CD14-positive monocyte (primary cell): ENCODE measurements at regions not wholly inside any gene's neighbourhood (a gene's known extent, or its start where the extent isn't known, plus 50 kb on each side); places are given as distances from the start of the nearest gene placed in this dataset.

Experiments used
- DNase-seq, 3 donors: peaks; one replicate each; pipeline ENCODE4 v3.0.0-alpha.2; 2011 to 2022
- H2AFZ ChIP-seq: 2 replicates; pipeline ENCODE4 v1.6.0; 2012; ENCODE audit warnings: mild to moderate bottlenecking, low read depth, low read length, inconsistent platforms; ENCODE audit not compliant: insufficient read depth, poor library complexity, severe bottlenecking
- H3K27ac ChIP-seq, 2 donors: 1 replicate in 1 of 2; 2 replicates in 1 of 2; pipeline ENCODE4 v1.5.1; 2012 to 2013; ENCODE audit warnings: low read length in 2 of 2, control low read depth in 1 of 2, inconsistent platforms in 1 of 2, low read depth in 1 of 2, mild to moderate bottlenecking in 1 of 2
- H3K27me3 ChIP-seq, 2 donors: one replicate each; pipeline versions ENCODE4 v1.6.0 to v1.6.1; 2011 to 2013; ENCODE audit warnings: low read length in 2 of 2; ENCODE audit not compliant: control insufficient read depth in 2 of 2, insufficient read depth in 2 of 2
- H3K36me3 ChIP-seq, 2 donors: replicated peaks in 1 of 2; 1 replicate in 1 of 2; 2 replicates in 1 of 2; pipeline versions ENCODE4 v1.5.1 to v1.6.1; 2012 to 2013; ENCODE audit warnings: low read length in 2 of 2, control low read depth in 1 of 2, inconsistent platforms in 1 of 2, mild to moderate bottlenecking in 1 of 2; ENCODE audit not compliant: insufficient read depth in 2 of 2, control insufficient read depth in 1 of 2
- H3K4me1 ChIP-seq, 2 donors: 1 replicate in 1 of 2; 2 replicates in 1 of 2; pipeline versions ENCODE4 v1.5.1 to v1.6.1; 2012 to 2013; ENCODE audit warnings: low read length in 2 of 2, control low read depth in 1 of 2, inconsistent platforms in 1 of 2, mild to moderate bottlenecking in 1 of 2, moderate library complexity in 1 of 2; ENCODE audit not compliant: insufficient read depth in 2 of 2, control insufficient read depth in 1 of 2
- H3K4me2 ChIP-seq: replicated peaks from 2 replicates; pipeline ENCODE3; 2012; ENCODE audit warnings: low read length, moderate library complexity, mild to moderate bottlenecking; ENCODE audit not compliant: poor library complexity, severe bottlenecking; ENCODE audit errors: extremely low read depth
- H3K4me3 ChIP-seq, 3 experiments: fragments of 200-600 bp in 1 of 3; sonication (generic) in 1 of 3; replicated peaks in 1 of 3; 1 replicate in 2 of 3; 2 replicates in 1 of 3; pipeline ENCODE4 v1.5.1; 2011 to 2013; ENCODE audit warnings: low read length in 3 of 3, mild to moderate bottlenecking in 3 of 3, control low read depth in 2 of 3, low read depth in 2 of 3, inconsistent platforms in 1 of 3, moderate library complexity in 1 of 3
- H3K79me2 ChIP-seq: 2 replicates; pipeline ENCODE4 v1.6.0; 2012; ENCODE audit warnings: mild to moderate bottlenecking, control low read depth, inconsistent platforms, low read length, moderate library complexity; ENCODE audit not compliant: insufficient read depth
- H3K9ac ChIP-seq: 2 replicates; pipeline ENCODE4 v1.6.0; 2017; ENCODE audit warnings: low read length, mild to moderate bottlenecking; ENCODE audit not compliant: insufficient read depth, poor library complexity, severe bottlenecking
- H3K9me3 ChIP-seq, 2 donors: replicated peaks in 1 of 2; 1 replicate in 1 of 2; 2 replicates in 1 of 2; pipeline versions ENCODE4 v1.5.1 to v1.6.1; 2012 to 2013; ENCODE audit warnings: low read length in 2 of 2, control low read depth in 1 of 2; ENCODE audit not compliant: control insufficient read depth in 1 of 2, insufficient read depth in 1 of 2
- H4K20me1 ChIP-seq: 2 replicates; pipeline ENCODE4 v1.6.0; 2012; ENCODE audit warnings: mild to moderate bottlenecking, low read length, control low read depth, moderate library complexity; ENCODE audit not compliant: insufficient read depth
- H3K27ac Mint-ChIP-seq, 7 donors: one replicate each; pipeline ENCODE4 v1.8.0; 2020; ENCODE audit warnings: mild to moderate bottlenecking in 7 of 7, mixed read lengths in 7 of 7, moderate library complexity in 6 of 7, inconsistent platforms in 2 of 7
- H3K27me3 Mint-ChIP-seq, 3 donors: one replicate each; pipeline ENCODE4 v1.8.0; 2021 to 2022; ENCODE audit warnings: low read depth in 3 of 3, mild to moderate bottlenecking in 3 of 3, mixed read lengths in 3 of 3, moderate library complexity in 3 of 3, inconsistent platforms in 1 of 3
- H3K36me3 Mint-ChIP-seq, 2 donors: one replicate each; pipeline ENCODE4 v1.8.0; 2020; ENCODE audit warnings: mixed read lengths in 2 of 2, inconsistent platforms in 1 of 2, mild to moderate bottlenecking in 1 of 2
- H3K4me1 Mint-ChIP-seq: one replicate; pipeline ENCODE4 v1.8.0; 2020; ENCODE audit warnings: mild to moderate bottlenecking, mixed read lengths
- H3K4me3 Mint-ChIP-seq, 2 donors: one replicate each; pipeline ENCODE4 v1.8.0; 2020; ENCODE audit warnings: mild to moderate bottlenecking in 2 of 2, mixed read lengths in 2 of 2, moderate library complexity in 1 of 2
- H3K9me3 Mint-ChIP-seq, 7 donors: one replicate each; pipeline ENCODE4 v1.8.0; 2020 to 2022; ENCODE audit warnings: mixed read lengths in 7 of 7, mild to moderate bottlenecking in 6 of 7, moderate library complexity in 6 of 7, inconsistent platforms in 2 of 7
- CTCF ChIP-seq: fragments of 200-600 bp; IDR thresholded peaks from one replicate; pipeline ENCODE4 v1.8.0; 2022; ENCODE audit warnings: antibody characterized with exemption, mild to moderate bottlenecking
- WGBS: methylation state at CpG from one replicate; pipeline ENCODE4 v1.1.5; 2013; ENCODE audit warnings: missing lambda C conversion rate; ENCODE audit not compliant: insufficient coverage; 5-methylcytosine and 5-hydroxymethylcytosine counted together
- intact Hi-C, 2 donors: fragments of 100-400 bp; cut with micrococcal nuclease; formaldehyde crosslinking; loops; one replicate each; pipeline versions ENCODE4 v1.15.0 to v1.15.1; 2023

DNA sequence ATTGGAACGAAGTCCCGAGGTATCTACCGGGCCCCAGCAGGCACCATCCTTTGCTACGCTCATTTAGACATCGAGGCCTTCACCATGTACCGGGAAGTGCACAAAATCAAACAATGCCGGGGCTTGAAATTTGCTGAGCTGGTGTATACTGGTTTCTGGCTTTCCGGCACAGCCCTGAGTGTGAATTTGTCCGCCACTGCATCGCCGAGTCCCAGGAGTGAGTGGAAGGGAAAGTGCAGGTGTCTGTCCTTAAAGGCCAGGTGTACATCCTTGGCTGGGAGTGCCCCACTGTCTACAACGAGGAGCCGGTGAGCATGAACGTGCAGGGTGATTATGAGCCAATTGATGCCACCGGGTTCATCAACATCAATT lies 158.8 kb upstream of the GUCY1A2 start:
- Histone ChIP-seq H2AFZ (no peak overlapping the region), H3K27me3 (no peaks in the 10 kb centered on the region), H3K27ac (no peak overlapping the region), H3K9ac (no peak overlapping the region), H4K20me1 (no peaks in the 10 kb centered on the region), H3K4me1 (no peaks in the 10 kb centered on the region), H3K36me3 (no peaks in the 10 kb centered on the region), H3K79me2 (no peaks in the 10 kb centered on the region), H3K9me3 (peaks cover 20 to 23% of the 10 kb centered on the region in 2 donors), H3K4me3 (no peak overlapping the region), H3K4me2 (no peak overlapping the region)
- no peak overlapping the region for H3K4me3 Mint-ChIP-seq
- H3K4me1 Mint-ChIP-seq: no peaks in the 10 kb centered on the region
- intact Hi-C loops: no loop called here
- WGBS: 93% methylated on average over 9 of the region's 15 CpGs
- no peak overlapping the region for H3K27ac Mint-ChIP-seq
- no peak for TF ChIP-seq CTCF
- H3K9me3 Mint-ChIP-seq: peaks cover 9 to 21% (median 13%) of the 10 kb centered on the region in 7 donors
- no peak for DNase-seq
- H3K36me3 Mint-ChIP-seq: no peaks in the 10 kb centered on the region
- H3K27me3 Mint-ChIP-seq: no peaks in the 10 kb centered on the region

DNA sequence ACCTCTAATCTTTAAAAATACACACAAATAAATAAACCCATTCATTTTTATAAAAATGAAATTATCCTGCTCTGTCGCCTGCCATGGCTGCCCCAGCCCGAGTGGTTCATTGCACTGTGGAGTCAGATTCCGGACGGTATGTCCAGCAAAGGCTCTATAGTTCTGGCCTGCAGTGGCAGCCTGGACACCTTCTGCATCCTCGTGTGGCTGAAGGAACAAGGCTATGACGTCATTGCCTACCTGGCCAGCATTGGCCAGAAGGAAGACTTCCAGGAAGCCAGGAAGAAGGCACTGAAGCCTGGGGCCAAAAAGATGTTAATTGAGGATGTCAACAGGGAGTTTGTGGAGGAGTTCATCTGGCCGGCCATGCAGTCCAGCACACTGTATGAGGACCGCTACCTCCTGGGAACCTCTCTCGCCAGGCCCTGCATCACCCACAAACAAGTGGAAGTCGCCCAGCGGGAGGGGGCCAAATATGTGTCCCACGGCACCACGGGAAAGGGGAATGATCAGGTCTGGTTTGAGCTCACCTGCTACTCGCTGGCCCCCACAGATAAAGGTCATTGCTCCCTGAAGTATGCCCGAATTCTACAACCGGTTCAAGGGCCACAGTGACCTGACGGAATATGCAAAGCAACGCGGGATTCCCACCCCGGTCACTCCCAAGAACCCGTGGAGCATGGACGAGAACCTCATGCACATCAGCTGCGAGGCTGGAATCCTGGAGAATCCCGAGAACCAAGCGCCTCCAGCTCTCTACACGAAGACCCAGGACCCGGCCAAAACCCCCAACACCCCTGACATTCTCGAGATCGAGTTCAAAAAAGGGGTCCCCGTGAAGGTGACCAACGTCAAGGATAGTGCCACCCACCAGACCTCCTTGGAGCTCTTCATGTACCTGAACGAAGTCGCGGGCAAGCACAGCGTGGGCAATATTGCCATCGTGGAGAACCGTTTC lies 158.2 kb upstream of the GUCY1A2 start:
- peaks cover 9 to 21% (median 13%) of the 10 kb centered on the region in 7 donors for H3K9me3 Mint-ChIP-seq
- TF ChIP-seq CTCF: no peak
- H4K20me1 ChIP-seq: no peaks in the 10 kb centered on the region
- no peaks in the 10 kb centered on the region for H3K79me2 ChIP-seq
- peaks cover 20 to 23% of the 10 kb centered on the region in 2 donors for H3K9me3 ChIP-seq
- no peak overlapping the region for H3K4me3 Mint-ChIP-seq
- H3K4me1 Mint-ChIP-seq: no peaks in the 10 kb centered on the region
- 93% methylated on average over 36 of the region's 37 CpGs for WGBS
- H2AFZ ChIP-seq: no peak overlapping the region
- H3K27ac Mint-ChIP-seq: no peak overlapping the region
- H3K36me3 ChIP-seq: no peaks in the 10 kb centered on the region
- no peak overlapping the region for H3K4me3 ChIP-seq
- H3K4me1 ChIP-seq: no peaks in the 10 kb centered on the region
- H3K27me3 Mint-ChIP-seq: no peaks in the 10 kb centered on the region
- no peaks in the 10 kb centered on the region for H3K36me3 Mint-ChIP-seq
- H3K9ac ChIP-seq: no peak overlapping the region
- no peak overlapping the region for H3K4me2 ChIP-seq
- no peak overlapping the region for H3K27ac ChIP-seq
- H3K27me3 ChIP-seq: no peaks in the 10 kb centered on the region
- peak in 1 of 3 donors; percentile 1 for DNase-seq
- intact Hi-C loops: no loop called here
